ENCODE measurements at regions not wholly inside any gene's neighbourhood (a gene's known extent, or its start where the extent isn't known, plus 50 kb on each side); places are given as distances from the start of the nearest gene placed in this dataset.

GRCh38 chr4:36872679-36873078 lies 371.9 kb upstream of the NWD2 start:
- TF ChIP-seq CTCF (IDR thresholded peaks at IDR 0.05; ENCODE audit: low read depth, low read length, poor library complexity, severe bottlenecking) (no peak), EZH2phosphoT487 (IDR thresholded peaks at IDR 0.05; ENCODE audit: borderline replicate concordance, low read length) (no peak)
